ENCODE measurements at regions not wholly inside any gene's neighbourhood (a gene's known extent, or its start where the extent isn't known, plus 50 kb on each side); places are given as distances from the start of the nearest gene placed in this dataset.

GRCh38 chr11:114914231-114915005 is 236.1 kb downstream of the NXPE2 start:
- no peak for TF ChIP-seq USF2 (IDR thresholded peaks at IDR 0.05; ENCODE audit: borderline replicate concordance, low read depth, low read length)
- TF ChIP-seq NRF1 (IDR thresholded peaks at IDR 0.05; ENCODE audit: low read depth, low read length), result no peak
- no peak for TF ChIP-seq SMC3 (IDR thresholded peaks at IDR 0.05; ENCODE audit: low read depth, low read length)
- TF ChIP-seq, protein P1, sequence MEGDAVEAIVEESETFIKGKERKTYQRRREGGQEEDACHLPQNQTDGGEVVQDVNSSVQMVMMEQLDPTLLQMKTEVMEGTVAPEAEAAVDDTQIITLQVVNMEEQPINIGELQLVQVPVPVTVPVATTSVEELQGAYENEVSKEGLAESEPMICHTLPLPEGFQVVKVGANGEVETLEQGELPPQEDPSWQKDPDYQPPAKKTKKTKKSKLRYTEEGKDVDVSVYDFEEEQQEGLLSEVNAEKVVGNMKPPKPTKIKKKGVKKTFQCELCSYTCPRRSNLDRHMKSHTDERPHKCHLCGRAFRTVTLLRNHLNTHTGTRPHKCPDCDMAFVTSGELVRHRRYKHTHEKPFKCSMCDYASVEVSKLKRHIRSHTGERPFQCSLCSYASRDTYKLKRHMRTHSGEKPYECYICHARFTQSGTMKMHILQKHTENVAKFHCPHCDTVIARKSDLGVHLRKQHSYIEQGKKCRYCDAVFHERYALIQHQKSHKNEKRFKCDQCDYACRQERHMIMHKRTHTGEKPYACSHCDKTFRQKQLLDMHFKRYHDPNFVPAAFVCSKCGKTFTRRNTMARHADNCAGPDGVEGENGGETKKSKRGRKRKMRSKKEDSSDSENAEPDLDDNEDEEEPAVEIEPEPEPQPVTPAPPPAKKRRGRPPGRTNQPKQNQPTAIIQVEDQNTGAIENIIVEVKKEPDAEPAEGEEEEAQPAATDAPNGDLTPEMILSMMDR (IDR thresholded peaks at IDR 0.05), result no peak
- TF ChIP-seq RXRA (IDR thresholded peaks at IDR 0.05; ENCODE audit: borderline replicate concordance, low read depth), result no peak
- no peak for TF ChIP-seq TEAD4 (IDR thresholded peaks at IDR 0.05; ENCODE audit: borderline replicate concordance, insufficient read depth)
- TF ChIP-seq EP300 (IDR thresholded peaks at IDR 0.05; ENCODE audit: borderline replicate concordance in 1 of 2, low read depth in 1 of 2, low read length in 1 of 2), result no peak
- TF ChIP-seq, protein P2, sequence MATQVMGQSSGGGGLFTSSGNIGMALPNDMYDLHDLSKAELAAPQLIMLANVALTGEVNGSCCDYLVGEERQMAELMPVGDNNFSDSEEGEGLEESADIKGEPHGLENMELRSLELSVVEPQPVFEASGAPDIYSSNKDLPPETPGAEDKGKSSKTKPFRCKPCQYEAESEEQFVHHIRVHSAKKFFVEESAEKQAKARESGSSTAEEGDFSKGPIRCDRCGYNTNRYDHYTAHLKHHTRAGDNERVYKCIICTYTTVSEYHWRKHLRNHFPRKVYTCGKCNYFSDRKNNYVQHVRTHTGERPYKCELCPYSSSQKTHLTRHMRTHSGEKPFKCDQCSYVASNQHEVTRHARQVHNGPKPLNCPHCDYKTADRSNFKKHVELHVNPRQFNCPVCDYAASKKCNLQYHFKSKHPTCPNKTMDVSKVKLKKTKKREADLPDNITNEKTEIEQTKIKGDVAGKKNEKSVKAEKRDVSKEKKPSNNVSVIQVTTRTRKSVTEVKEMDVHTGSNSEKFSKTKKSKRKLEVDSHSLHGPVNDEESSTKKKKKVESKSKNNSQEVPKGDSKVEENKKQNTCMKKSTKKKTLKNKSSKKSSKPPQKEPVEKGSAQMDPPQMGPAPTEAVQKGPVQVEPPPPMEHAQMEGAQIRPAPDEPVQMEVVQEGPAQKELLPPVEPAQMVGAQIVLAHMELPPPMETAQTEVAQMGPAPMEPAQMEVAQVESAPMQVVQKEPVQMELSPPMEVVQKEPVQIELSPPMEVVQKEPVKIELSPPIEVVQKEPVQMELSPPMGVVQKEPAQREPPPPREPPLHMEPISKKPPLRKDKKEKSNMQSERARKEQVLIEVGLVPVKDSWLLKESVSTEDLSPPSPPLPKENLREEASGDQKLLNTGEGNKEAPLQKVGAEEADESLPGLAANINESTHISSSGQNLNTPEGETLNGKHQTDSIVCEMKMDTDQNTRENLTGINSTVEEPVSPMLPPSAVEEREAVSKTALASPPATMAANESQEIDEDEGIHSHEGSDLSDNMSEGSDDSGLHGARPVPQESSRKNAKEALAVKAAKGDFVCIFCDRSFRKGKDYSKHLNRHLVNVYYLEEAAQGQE (IDR thresholded peaks at IDR 0.05; ENCODE audit: low read depth, low read length), result no peak
- TF ChIP-seq RCOR1 (IDR thresholded peaks at IDR 0.05; ENCODE audit: low read length), result no peak
- no peak for TF ChIP-seq CHD2 (IDR thresholded peaks at IDR 0.05; ENCODE audit: low read length, partially characterized antibody)
- no peak for TF ChIP-seq POLR2AphosphoS5 (IDR thresholded peaks at IDR 0.05; ENCODE audit: low read depth, low read length)
- TF ChIP-seq MXI1 (IDR thresholded peaks at IDR 0.05; ENCODE audit: low read depth, low read length), result no peak
- TF ChIP-seq GATA2 (CRISPR knock-in tag; IDR thresholded peaks at IDR 0.05), result no peak
- TF ChIP-seq TAF1 (IDR thresholded peaks at IDR 0.05; ENCODE audit: borderline replicate concordance, low read depth, low read length), result no peak
